Ishikawa (cell line): ENCODE measurements at regions not wholly inside any gene's neighbourhood (a gene's known extent, or its start where the extent isn't known, plus 50 kb on each side); places are given as distances from the start of the nearest gene placed in this dataset.

Experiments used
- CEBPB ChIP-seq: IDR thresholded peaks from 2 replicates; pipeline ENCODE4 v1.6.1; 2012
- CREB1 ChIP-seq: IDR thresholded peaks from 2 replicates; pipeline ENCODE4 v1.6.1; 2012; ENCODE audit warnings: low read depth
- EGR1 ChIP-seq: IDR thresholded peaks from 2 replicates; pipeline ENCODE4 v1.6.1; 2012
- EP300 ChIP-seq: IDR thresholded peaks from 2 replicates; pipeline ENCODE4 v1.6.1; 2012; ENCODE audit warnings: borderline replicate concordance
- FOXM1 ChIP-seq: IDR thresholded peaks from 2 replicates; pipeline ENCODE4 v1.6.1; 2012; ENCODE audit warnings: low read depth, borderline replicate concordance
- MAX ChIP-seq: IDR thresholded peaks from 2 replicates; pipeline ENCODE4 v1.6.1; 2012
- NFIC ChIP-seq: IDR thresholded peaks from 2 replicates; pipeline ENCODE4 v1.6.1; 2012
- RAD21 ChIP-seq: IDR thresholded peaks from 2 replicates; pipeline ENCODE4 v1.6.1; 2012; ENCODE audit warnings: low read depth
- REST ChIP-seq: IDR thresholded peaks from 2 replicates; pipeline ENCODE4 v1.6.1; 2012; ENCODE audit warnings: low read depth, mild to moderate bottlenecking
- TAF1 ChIP-seq: IDR thresholded peaks from 2 replicates; pipeline ENCODE4 v1.6.1; 2012; ENCODE audit warnings: low read depth, mild to moderate bottlenecking
- TCF12 ChIP-seq: IDR thresholded peaks from 2 replicates; pipeline ENCODE4 v1.6.1; 2012; ENCODE audit warnings: low read depth
- TEAD4 ChIP-seq: IDR thresholded peaks from 2 replicates; pipeline ENCODE4 v1.6.1; 2012
- USF1 ChIP-seq: IDR thresholded peaks from 2 replicates; pipeline ENCODE4 v1.6.1; 2012
- YY1 ChIP-seq: IDR thresholded peaks from 2 replicates; pipeline ENCODE4 v1.6.1; 2012; ENCODE audit warnings: low read depth
- ZBTB7A ChIP-seq: IDR thresholded peaks from 2 replicates; pipeline ENCODE4 v1.6.1; 2012; ENCODE audit warnings: low read depth

- TF ChIP-seq CEBPB (no peak), NFIC (peak; percentile 64; the same call in 1 of the 2 replicates)
These were observed 484.4 kb upstream of the NR3C2 start for GRCh38 chr4:148926276-148927260.

- TF ChIP-seq CEBPB (no peak), TEAD4 (no peak)
These were observed 481.7 kb upstream of the NR3C2 start for GRCh38 chr4:148923881-148924280.

GRCh38 chr4:148922497-148922896 is 480.3 kb upstream of the NR3C2 start:
- TF ChIP-seq REST (no peak), RAD21 (no peak), YY1 (no peak)

GRCh38 chr4:148914734-148915133 is 472.5 kb upstream of the NR3C2 start:
- no peak for TF ChIP-seq RAD21
- TF ChIP-seq EGR1: no peak
- TF ChIP-seq FOXM1: no peak
- TF ChIP-seq ZBTB7A: no peak
- TF ChIP-seq NFIC: no peak
- no peak for TF ChIP-seq YY1
- no peak for TF ChIP-seq CREB1
- no peak for TF ChIP-seq EP300
- no peak for TF ChIP-seq USF1
- TF ChIP-seq MAX: no peak
- no peak for TF ChIP-seq TAF1
- no peak for TF ChIP-seq REST
- no peak for TF ChIP-seq TCF12
- no peak for TF ChIP-seq CEBPB
- no peak for TF ChIP-seq TEAD4

- TF ChIP-seq CEBPB (no peak), RAD21 (no peak), CREB1 (no peak), TCF12 (no peak), TAF1 (no peak), FOXM1 (no peak)
These were observed 472.1 kb upstream of the NR3C2 start for GRCh38 chr4:148914301-148914700.

- TF ChIP-seq REST (no peak), EGR1 (no peak), CREB1 (no peak), YY1 (no peak), USF1 (no peak), RAD21 (no peak), EP300 (no peak), NFIC (no peak), ZBTB7A (no peak), TCF12 (no peak), TEAD4 (no peak), MAX (no peak)
These were observed 461.2 kb upstream of the NR3C2 start for GRCh38 chr4:148903388-148903787.
